ENCODE measurements at regions not wholly inside any gene's neighbourhood (a gene's known extent, or its start where the extent isn't known, plus 50 kb on each side); places are given as distances from the start of the nearest gene placed in this dataset.

- Mint-ChIP-seq H3K27me3 (no peaks in the 10 kb centered on the region), H3K4me3 (no peak overlapping the region), H3K4me1 (no peaks in the 10 kb centered on the region), H3K27ac (no peak overlapping the region), H3K9me3 (peaks cover 4% of the 10 kb centered on the region), H3K36me3 (ENCODE audit: low read depth) (no peaks in the 10 kb centered on the region)
- ChIA-PET POLR2A (no interaction called here), CTCF (no interaction called here)
- DNase-seq, result no peak
- intact Hi-C loops (cut with micrococcal nuclease), result no loop called here
- TF ChIP-seq, protein P1, sequence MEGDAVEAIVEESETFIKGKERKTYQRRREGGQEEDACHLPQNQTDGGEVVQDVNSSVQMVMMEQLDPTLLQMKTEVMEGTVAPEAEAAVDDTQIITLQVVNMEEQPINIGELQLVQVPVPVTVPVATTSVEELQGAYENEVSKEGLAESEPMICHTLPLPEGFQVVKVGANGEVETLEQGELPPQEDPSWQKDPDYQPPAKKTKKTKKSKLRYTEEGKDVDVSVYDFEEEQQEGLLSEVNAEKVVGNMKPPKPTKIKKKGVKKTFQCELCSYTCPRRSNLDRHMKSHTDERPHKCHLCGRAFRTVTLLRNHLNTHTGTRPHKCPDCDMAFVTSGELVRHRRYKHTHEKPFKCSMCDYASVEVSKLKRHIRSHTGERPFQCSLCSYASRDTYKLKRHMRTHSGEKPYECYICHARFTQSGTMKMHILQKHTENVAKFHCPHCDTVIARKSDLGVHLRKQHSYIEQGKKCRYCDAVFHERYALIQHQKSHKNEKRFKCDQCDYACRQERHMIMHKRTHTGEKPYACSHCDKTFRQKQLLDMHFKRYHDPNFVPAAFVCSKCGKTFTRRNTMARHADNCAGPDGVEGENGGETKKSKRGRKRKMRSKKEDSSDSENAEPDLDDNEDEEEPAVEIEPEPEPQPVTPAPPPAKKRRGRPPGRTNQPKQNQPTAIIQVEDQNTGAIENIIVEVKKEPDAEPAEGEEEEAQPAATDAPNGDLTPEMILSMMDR (IDR thresholded peaks at IDR 0.05), result no peak
- no peak for ATAC-seq (ENCODE audit: low read depth)
Measured at GRCh38 chr2:5227062-5227699, 465.0 kb upstream of the SOX11 start.

DNA sequence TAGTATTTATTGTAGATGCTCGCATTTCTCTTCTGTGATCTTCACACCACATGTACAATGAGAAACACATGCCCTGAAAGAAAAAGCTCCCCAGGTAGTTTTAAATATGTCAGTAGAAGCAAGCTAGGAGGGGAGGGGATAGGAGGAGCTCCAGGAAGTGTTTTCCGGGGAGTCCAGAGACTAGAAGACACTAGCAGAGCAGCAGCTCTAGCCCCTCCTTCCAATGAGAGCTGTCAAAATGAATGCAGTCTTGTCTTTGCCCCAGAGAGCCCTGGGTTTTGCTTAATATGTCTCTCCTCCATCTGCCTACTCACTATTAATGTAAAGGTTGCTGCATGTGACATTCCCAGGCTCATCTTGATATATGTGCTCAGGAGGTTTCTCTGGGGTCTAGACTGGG lies 462.6 kb upstream of the SOX11 start:
- ChIA-PET CTCF (no interaction called here), POLR2A (no interaction called here)
- Mint-ChIP-seq H3K9me3 (peaks cover 3% of the 10 kb centered on the region), H3K4me1 (no peaks in the 10 kb centered on the region), H3K27ac (no peak overlapping the region), H3K27me3 (no peaks in the 10 kb centered on the region), H3K36me3 (ENCODE audit: low read depth) (no peaks in the 10 kb centered on the region), H3K4me3 (no peak overlapping the region)
- TF ChIP-seq, protein P1 (IDR thresholded peaks at IDR 0.05), result no peak
- intact Hi-C loops (cut with micrococcal nuclease), result no loop called here
- ATAC-seq (ENCODE audit: low read depth), result no peak
- no peak for DNase-seq

DNA sequence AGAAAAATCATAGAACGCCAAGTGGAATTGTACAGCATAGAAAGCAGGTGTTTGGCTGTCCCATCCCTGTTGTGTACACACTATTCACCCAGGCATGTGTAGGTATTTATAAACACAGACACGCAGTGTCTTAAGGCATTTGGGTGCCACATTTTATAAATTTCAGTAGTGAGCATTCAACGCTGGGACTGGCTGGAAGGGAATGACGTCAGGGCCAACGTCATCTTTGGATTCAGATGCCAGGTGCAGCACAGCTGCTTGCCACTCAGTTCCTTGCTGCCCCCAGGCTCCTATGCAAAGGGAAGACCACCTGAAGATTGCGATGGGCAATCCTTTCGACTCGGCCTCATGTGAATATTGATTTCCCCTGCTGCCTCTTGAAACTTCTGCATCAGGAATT lies 461.7 kb upstream of the SOX11 start:
- Mint-ChIP-seq H3K4me1 (no peaks in the 10 kb centered on the region), H3K36me3 (ENCODE audit: low read depth) (no peaks in the 10 kb centered on the region), H3K4me3 (no peak overlapping the region), H3K27ac (no peak overlapping the region), H3K9me3 (no peaks in the 10 kb centered on the region), H3K27me3 (no peaks in the 10 kb centered on the region)
- intact Hi-C loops (cut with micrococcal nuclease), result no loop called here
- CTCF ChIA-PET, result no interaction called here
- POLR2A ChIA-PET, result no interaction called here
- TF ChIP-seq, protein P1 (IDR thresholded peaks at IDR 0.05), result no peak
- ATAC-seq (ENCODE audit: low read depth) (no peak), DNase-seq (no peak)

DNA sequence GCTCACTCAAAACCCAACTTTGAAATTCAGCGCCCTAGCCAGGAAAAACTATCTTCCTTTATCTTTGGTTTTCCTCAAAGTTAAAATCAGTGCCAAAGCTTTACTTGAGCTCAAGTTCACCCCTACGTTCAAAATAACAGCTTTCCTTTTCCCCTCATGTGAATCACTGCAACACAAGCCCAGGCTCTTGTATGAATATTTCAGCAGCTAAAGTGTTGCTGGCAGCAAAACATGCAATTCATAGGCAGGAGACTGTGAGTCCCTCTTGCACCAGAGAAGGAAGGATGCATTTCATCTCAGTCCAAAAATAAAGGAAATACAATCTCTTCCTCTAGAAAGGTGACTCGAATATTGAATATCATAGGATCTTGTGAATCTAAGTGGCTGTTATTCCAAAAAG lies 461.3 kb upstream of the SOX11 start:
- no peak for DNase-seq
- Mint-ChIP-seq H3K27me3 (no peaks in the 10 kb centered on the region), H3K27ac (no peak overlapping the region), H3K36me3 (ENCODE audit: low read depth) (no peaks in the 10 kb centered on the region), H3K4me3 (no peak overlapping the region), H3K9me3 (no peaks in the 10 kb centered on the region), H3K4me1 (no peaks in the 10 kb centered on the region)
- TF ChIP-seq, protein P1 (IDR thresholded peaks at IDR 0.05), result no peak
- POLR2A ChIA-PET, result no interaction called here
- CTCF ChIA-PET, result no interaction called here
- intact Hi-C loops (cut with micrococcal nuclease), result no loop called here
- ATAC-seq (ENCODE audit: low read depth), result no peak

DNA sequence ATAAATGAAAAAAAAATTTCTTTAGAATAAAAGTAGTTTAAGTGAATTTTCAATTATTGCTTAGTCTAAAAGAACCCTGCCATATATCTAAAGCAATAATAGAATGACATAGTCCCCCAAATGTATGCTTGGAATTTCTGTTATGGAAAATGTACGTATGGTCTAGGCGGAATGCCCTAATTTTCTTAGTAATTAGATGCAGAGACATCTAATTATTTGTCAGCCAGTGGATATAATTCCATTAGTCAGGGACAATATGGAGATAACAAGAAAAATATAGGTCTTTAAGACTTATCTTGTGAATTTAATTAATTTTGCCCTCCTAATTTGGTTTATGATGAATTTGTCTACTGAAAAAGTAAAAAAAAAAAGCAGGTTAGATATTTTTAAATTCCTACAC lies 460.9 kb upstream of the SOX11 start:
- DNase-seq, result no peak
- TF ChIP-seq, protein P1 (IDR thresholded peaks at IDR 0.05), result no peak
- no peaks in the 10 kb centered on the region for H3K36me3 Mint-ChIP-seq (ENCODE audit: low read depth)
- intact Hi-C loops (cut with micrococcal nuclease), result no loop called here
- no peaks in the 10 kb centered on the region for H3K27me3 Mint-ChIP-seq
- ChIA-PET CTCF (no interaction called here), POLR2A (no interaction called here)
- no peak overlapping the region for H3K27ac Mint-ChIP-seq
- no peaks in the 10 kb centered on the region for H3K4me1 Mint-ChIP-seq
- H3K9me3 Mint-ChIP-seq, result no peaks in the 10 kb centered on the region
- no peak for ATAC-seq (ENCODE audit: low read depth)
- H3K4me3 Mint-ChIP-seq, result no peak overlapping the region

Data from activated B cell treated with CpG ODN at 0.5 μM for 24 hours (primary cell).